GM18519 (cell line): ENCODE measurements at regions not wholly inside any gene's neighbourhood (a gene's known extent, or its start where the extent isn't known, plus 50 kb on each side); places are given as distances from the start of the nearest gene placed in this dataset.

Experiments used
- ATAC-seq: cut with Tn5 transposase; IDR thresholded peaks from one replicate; pipeline ENCODE4 v1.9.1; 2021; ENCODE audit warnings: mild to moderate bottlenecking, moderate library complexity; ENCODE audit not compliant: unreplicated experiment, low FRiP score

DNA sequence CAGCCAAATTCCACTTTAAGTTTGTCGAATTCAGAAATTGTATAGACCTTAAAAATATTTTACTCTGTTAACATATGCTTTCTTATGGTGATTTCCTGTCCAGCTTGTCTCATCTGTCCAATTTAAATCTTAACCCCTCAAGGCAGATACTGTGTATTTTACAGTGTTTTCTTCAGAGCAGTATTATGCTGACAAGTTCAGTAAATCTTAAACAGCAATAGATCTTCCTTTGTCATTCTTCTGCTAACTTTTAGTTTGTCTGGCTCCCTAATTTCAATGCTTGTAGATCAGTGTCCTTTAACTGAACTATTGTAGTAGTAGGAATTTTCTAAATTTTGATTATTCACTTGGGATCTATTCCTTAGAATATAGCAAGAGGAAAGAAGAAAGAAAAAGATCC lies 52.8 kb upstream of the MEIS1 start:
- ATAC-seq: no peak

DNA sequence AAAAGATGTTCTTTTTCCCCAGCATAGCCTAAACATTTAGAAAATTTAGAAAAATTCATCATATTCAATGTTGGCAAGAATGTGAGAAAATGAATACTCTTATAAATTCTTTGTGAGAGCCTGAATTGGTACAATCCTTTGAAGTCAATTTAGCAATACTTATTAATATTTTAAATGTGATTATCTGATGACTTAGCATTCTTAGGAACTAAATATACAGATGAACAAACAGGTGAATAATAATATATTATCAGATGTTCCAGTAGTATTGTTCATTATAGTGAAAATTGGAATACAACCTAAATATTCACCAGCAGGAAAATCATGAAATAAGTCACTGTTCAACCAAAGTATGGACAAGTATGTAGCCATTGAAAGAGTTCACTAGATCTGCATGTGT lies 55.5 kb upstream of the MEIS1 start:
- no peak for ATAC-seq

DNA sequence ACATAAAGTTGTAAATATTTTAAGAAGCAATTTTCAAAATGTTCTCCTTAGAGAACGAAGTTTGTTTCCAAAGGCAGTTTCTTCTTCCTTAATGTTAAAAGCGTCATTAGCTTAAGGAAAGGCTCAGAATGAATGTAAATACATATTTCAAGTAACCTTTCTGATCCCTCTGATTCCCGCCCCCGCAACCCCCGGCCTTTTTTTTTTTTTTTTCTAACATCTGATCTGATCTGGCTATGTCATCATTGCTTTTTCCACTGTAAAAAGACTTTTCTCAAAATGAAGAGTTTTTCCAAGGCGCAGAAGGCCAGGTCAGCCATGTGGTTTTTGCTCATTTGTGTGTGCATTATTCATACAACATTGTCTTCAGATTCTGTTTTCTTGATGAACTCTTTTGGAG lies 57.1 kb upstream of the MEIS1 start:
- no peak for ATAC-seq

DNA sequence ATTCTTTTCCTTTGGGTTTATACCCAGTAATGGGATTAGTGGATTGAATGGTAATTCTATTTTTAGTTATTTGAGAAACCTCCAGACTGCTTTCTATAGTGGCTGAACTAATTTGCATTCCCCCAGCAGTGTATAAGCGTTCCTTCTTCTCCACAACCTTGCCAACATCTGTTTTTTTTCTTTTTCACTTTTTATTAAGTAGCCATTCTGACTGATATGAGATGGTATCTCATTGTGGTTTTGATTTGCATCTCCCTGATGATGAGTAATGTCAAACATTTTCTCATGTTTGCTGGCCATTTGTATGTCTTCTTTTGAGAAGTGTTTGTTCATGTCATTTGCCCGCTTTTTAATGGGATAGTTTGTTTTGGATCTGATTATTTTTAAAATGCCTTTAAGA lies 64.1 kb upstream of the MEIS1 start:
- no peak for ATAC-seq

DNA sequence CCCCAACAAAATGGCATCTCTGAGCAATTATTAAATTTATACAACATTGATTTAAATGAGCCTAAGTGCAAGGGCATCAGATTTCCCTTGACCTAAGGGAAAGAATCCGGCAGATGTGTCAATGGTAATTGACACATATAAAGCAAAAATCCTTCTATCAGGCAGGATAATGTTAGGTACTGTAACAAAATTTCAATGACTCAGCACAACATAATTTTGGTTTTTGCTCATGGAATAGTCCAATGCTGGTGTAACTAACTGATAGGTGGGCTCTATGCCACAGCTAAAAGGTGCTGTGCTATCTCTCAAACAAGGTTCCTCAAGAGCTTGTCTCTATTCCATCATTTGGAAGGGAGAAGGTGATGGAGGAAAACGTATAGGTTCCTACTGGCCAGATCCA lies 68.3 kb upstream of the MEIS1 start:
- no peak for ATAC-seq

DNA sequence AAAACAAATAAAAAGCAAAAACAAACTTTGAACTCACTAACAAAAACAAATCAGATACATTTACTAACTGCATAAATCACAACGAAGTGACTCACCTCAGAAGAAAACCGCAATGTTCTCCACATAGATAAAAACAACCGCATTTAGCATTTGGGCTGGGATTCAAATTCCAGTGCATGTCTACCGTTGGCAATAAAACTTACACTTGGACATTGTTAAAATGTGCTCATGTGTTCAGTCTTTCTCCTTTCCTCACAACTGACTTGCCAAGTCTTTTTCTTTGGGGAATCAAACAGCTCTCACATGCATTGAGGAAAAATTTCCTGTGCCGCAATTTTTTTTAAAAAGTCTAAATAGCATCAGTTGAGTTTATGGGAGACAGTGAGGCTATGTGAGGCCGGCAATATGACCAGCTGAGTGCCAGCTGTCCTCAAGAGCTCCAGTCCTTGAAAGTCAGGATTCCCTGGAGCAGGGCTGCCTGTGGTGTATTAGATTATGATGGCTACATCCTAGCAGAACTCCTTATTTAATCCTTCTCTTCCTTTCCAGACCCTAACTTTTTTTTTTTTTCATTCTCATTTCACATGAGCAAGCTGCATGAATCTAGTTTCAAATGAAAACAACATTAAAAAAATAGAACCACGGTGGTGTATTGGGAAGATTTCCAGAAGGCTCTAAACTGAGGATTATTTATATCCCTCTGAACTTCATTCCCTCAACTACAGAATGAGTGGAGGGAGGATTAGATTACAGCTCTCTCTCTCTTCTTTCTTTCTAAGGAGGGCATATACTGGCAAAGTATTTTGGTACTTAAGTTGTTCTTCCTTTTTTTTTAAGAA lies 70.2 kb upstream of the MEIS1 start:
- no peak for ATAC-seq

DNA sequence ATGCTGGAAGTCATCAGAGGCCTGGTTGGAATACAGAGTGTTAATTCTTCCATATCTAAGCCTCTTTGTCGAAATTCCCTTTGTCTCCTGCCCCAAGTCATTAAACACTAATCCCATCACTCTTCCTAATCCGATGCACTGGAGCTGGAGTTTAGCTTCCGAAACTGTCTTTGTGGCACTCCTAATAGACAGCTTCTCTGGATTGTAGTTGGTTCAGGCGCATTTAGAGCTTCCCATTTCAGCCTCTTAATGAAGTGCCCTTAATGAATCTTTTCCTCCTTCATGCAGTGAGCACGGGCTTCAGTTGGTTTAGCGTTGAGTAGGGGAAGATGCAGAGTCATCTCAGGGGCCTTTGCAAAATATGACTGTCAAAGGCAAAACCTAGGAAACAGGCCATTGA lies 72.2 kb upstream of the MEIS1 start:
- ATAC-seq: no peak

DNA sequence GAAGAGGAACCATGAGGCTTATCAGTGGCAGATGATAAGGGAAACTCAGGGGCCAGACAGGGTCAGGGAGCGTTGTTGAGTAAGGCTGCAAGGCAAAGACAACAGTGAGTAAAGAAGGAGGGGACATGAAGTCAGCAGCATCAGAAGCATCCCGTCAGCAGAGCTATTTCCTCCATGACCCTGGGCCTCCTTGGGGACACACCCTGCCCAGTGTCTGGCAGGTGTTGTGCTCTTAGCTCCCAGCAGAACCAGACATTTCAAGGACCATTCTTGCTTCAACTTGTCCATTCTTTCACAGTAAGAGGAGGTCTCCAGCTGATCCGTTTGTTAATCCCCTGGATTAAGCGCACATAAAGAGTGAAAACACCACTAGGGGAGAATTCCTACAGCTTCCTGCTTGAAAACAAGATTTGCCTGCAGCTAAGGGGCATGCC lies 88.7 kb upstream of the MEIS1 start:
- ATAC-seq: no peak

DNA sequence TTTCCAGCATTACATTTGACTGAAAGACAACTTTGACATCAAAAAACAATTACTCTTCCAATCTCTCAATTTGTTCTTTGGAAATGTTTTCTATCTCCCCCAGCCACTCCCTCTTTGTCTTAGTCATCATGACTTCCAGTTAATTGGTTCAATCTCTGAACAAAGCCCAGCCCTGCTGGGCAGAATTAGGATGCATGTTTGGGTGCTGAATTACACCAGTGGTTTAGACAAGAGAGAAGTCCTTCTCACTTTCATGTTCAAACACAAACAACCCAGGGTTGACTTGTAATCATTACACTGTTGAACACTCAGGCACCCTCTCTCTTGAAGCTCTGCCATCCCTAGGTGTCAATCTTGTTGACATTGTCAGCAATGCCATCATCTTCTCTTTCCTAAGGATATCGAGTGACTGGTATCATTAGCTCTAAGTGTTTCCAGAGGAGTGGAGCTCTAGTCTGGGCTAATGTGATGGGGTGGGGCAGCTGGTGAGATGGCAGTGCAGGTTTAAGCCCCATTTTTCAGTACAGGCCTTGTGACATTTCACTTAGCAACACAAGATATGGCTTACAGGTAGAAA lies 90.8 kb upstream of the MEIS1 start:
- ATAC-seq: no peak

DNA sequence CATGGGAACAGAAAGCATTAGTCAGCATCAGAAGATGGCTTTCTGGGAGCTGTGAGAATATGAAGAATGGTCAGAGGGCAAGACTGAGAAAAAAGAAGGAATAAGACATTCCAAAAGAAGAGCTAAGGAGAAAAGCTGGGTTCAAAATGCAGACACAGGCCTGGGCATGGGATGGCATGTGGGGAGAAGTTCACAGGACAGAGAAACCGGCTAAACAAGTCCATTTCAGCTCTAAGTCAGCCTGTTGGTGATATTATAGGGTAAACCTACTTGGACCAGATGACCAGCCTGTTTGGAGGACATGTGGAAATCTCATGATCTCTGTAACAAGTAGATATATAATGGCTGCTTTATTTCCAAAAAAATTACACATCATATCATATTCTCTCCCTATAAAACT lies 91.7 kb upstream of the MEIS1 start:
- no peak for ATAC-seq

DNA sequence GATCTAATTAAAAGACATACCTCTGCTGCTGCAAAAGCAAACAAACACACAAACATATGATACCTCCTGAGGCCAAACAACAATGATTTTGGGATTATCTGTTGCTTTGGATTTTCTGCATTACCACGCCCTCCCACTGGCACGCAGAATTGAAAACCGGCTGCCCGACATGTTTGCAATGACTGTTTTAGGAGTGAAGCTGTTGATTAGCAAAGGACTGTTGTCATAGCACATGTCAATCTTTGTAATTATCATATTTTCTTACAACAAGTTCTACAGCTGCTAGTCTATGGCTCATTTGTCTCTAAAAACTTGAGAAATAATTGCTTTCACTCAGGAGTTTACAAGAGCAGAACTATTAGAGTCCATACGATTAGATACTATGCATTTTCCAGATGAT lies 94.4 kb upstream of the MEIS1 start:
- ATAC-seq: no peak

DNA sequence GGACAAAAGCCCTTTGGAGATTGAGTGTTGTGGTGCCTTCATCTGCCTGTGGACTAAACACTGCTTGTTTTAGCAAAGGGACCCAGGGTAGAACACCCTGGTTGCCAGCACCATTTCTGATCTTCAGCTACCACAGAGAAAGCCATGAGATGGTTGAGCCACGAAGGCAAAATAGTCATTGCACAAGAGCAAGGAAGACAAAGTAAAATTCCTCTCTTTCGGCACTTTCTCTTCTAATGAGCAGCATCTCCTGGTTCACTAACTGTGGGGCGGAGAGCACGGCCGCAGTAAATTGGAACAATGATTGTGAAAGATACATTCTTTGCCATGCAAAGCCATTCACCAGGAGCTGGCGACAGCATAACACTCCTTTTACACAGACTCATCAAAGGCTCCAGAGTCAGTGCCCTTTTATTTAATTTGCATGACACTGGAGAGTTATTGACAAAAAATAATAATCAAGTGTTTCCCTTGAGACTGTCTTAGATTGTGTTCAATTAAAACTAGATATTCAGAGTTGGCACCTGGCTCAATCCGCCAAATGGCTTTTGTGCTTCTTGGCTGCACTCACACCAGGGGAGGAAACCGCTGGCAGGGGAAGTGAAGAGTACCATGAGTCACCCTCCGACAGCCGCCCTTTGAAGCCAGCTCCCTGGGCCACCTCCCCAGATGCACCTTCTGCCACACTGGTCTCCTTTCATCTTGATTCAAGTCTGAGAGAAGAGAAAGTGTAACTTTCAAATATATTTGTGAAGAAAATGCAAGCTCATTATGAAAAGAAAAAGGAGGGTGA lies 100.5 kb upstream of the MEIS1 start:
- ATAC-seq: no peak

DNA sequence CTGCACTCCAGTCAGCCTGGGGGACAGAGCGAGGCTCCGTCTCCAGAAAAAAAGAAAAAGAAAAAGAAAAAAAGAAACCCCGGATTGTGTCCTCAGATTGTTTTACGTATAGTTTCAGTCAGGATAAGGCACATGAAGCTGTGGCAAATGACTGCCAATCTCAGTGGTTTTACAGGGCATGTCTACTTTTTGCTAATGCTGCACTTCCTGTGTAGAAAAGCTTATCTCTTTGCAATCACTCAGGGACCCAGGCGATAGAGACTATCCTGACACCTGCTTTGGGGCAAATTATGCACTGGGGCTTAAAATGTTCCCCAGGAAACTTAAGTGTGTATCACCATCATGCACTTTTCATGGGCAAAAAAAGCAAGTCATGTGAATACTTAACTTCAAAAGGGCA lies 103.7 kb upstream of the MEIS1 start:
- ATAC-seq: no peak

DNA sequence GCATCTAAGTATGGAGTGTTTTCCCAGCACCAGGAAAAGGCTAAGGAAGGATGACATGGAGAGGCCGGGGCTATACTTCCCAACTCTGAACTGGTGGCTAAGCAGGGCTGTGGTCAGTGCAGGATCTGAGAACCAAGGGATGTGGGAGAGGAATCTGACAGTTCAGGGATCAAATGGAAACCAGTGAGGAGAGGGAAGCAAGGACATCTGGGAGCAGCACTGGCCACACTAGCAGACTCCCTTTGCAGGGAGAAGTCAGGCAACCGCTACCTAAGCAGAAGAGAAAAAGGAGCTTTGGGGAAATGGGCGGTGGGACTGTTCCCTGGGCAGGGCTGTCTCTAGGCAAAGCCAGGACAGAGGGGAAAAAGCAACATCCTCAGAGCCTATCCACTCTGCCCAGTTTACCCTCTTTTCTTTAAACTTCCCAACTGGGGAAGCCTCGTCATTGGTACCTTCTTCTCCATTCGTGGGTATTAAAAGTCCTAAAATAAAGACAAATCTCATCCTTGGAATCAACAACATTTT lies 105.8 kb upstream of the MEIS1 start:
- ATAC-seq: no peak

DNA sequence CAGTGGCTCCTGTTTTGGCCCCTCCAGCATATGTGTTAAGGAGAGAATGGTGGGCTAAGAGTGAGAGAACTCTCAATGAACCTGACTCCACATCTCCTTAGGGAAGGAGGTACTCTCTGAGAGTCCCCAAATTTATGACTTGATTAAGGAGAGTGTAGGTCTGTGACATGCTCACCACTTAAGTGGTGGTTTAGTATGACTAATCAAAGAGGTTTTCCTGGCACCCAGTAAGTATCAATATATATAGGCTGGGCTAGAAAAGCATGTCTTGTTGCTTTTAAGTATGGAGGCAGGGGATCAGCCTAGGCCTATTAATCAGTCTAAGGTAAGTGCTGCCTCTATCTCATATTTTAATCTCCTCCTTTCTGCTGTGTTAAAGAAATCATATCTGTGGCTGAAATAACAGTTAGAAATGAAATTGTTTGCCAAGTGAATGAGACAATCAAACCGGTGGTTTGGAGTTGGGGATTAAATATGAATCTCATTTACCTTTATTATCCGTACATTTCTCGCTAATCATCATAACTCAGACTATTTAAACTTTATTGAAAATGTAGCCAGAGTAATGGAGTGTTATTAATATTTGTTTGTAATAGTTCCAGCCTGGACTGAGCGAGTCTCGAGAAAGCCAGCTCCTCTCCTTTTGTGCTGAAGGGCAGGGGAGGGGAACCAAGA lies 107.7 kb upstream of the MEIS1 start:
- ATAC-seq: no peak

DNA sequence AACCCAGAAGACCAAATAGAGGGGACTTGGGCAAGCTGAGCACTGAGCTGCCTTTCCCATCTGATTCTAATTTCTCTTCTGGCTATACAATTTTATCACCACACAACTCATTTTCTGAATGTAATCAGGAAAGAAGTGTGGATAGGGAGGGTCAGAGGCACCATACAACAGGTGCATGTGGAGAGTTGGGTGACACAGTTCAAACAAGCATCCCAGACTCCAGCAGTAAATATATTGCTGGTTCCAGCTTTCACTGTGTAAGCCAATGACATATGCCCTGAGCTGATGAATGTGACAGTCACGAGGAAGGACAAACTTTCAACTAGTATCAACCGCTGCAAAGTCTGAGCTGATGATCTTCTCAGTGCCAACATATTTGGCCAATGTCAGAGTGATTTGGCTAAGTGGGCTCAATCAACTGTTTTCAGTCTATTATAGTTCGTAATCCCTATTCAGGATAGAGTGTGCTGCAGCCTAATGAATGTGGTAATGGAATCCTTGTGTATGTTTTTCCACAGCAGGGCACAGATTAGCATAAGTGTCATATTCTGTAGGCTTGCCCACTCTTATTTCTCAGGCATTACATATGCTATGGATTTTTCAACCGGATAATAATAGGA lies 109.9 kb upstream of the MEIS1 start:
- ATAC-seq: no peak

DNA sequence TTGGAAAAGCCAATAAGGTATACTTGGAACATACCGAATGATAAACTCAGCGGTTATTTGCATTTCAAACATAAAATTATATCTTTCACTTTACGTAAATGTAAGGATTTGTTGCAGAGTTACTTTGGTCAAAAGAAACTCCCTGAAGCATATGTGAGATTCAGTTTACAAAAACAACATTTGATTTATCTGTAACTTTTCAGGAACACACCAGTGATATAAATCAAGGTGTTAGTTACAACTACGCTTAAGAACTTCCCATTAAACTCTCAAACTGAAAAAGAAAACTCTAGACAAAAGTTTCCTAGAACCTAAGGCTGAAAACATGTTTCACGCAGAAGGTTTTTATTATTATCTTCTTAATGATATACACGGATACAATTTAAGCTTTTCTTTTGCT lies 110.6 kb upstream of the MEIS1 start:
- ATAC-seq: no peak

DNA sequence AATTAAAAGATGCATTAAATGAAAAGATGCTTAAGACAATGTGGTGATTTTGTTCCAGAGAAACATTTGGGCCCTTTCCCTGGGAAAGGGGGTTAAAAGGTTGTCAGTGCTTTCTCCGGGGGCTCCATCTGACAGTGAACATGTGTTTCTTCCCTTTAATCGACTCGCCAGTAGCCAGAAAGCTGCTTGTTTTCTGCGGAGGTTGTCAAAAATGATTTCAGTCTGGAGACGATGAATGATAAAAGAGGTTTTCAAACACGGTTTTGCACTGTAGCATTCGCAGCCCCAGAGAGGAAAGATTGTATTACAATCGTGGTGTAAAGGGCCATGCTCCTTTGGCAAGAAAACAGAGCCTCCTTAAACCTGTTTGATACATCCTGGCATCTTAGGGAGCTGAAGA lies 111.5 kb upstream of the MEIS1 start:
- ATAC-seq: no peak

DNA sequence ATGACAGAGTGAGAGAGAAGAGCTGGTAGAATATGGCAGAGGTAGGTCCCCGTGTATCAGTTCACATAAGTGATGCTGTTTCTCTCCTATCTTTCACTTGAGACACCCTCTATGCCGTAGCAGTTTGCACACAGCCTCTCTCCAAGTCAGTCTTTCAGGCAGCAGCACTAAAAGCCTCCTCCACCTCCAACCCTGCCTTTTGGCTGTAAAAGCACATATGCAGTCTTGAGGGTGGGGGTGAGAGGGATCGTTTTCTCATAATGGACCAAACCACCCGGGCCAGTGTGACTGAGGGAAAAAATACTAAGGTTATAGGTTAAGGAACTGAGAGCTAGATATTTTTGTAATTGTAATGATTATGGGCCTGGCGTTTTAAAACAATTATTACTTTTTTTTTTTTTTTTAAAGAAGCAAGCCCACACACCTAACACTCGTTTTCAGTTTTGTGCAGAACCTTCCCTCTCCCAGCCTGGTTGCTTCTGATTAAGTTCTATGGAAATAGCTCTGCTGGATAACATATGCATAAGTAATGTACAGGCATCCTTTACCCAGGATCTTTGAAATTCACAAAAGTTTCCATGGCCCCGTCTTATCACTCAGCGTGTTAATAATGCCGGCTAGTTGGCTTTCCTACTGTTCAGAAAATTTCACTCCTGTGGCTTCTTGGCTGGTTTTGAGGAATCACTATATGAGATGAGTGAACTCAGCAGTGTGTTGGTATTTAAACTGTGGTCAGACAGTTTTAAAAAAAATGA lies 112.2 kb upstream of the MEIS1 start:
- no peak for ATAC-seq
